Esophagus (tissue), 2 donors: ENCODE measurements at regions not wholly inside any gene's neighbourhood (a gene's known extent, or its start where the extent isn't known, plus 50 kb on each side); places are given as distances from the start of the nearest gene placed in this dataset.

ENCODE experiments used
- H3K27ac ChIP-seq, 2 donors: one replicate each; pipeline ENCODE4 v1.5.1; 2013; ENCODE audit warnings: low read depth in 2 of 2, mild to moderate bottlenecking in 2 of 2, inconsistent platforms in 1 of 2, low read length in 1 of 2, moderate library complexity in 1 of 2
- H3K27me3 ChIP-seq, 2 donors: one replicate each; pipeline ENCODE4 v1.6.1; 2013; ENCODE audit warnings: low read length in 2 of 2, control low read depth in 1 of 2, mild to moderate bottlenecking in 1 of 2; ENCODE audit not compliant: insufficient read depth in 2 of 2, control insufficient read depth in 1 of 2
- H3K36me3 ChIP-seq, 2 donors: one replicate each; pipeline ENCODE4 v1.6.1; 2013; ENCODE audit warnings: low read length in 1 of 2; ENCODE audit not compliant: control insufficient read depth in 2 of 2, insufficient read depth in 2 of 2
- H3K4me1 ChIP-seq, 2 donors: one replicate each; pipeline ENCODE4 v1.6.1; 2013; ENCODE audit warnings: low read length in 1 of 2; ENCODE audit not compliant: control insufficient read depth in 2 of 2, insufficient read depth in 2 of 2
- H3K4me3 ChIP-seq, 2 donors: one replicate each; pipeline ENCODE4 v1.5.1; 2013; ENCODE audit warnings: low read length in 2 of 2, mild to moderate bottlenecking in 2 of 2, low read depth in 1 of 2, moderate library complexity in 1 of 2
- H3K9me3 ChIP-seq, 2 donors: one replicate each; pipeline ENCODE4 v1.6.1; 2013; ENCODE audit warnings: mild to moderate bottlenecking in 2 of 2, low read depth in 1 of 2, low read length in 1 of 2, moderate library complexity in 1 of 2; ENCODE audit not compliant: control insufficient read depth in 2 of 2, insufficient read depth in 1 of 2
- WGBS, 2 donors: extraction: QIAGEN DNeasy Blood & Tissue Kit; methylation state at CpG; one replicate each; pipeline ENCODE4 v1.1.7; 2013; 5-methylcytosine and 5-hydroxymethylcytosine counted together
- donor health status: healthy with polysubstance abuse.
- donor health status: Bipolar disorder and iron deficiency.

DNA sequence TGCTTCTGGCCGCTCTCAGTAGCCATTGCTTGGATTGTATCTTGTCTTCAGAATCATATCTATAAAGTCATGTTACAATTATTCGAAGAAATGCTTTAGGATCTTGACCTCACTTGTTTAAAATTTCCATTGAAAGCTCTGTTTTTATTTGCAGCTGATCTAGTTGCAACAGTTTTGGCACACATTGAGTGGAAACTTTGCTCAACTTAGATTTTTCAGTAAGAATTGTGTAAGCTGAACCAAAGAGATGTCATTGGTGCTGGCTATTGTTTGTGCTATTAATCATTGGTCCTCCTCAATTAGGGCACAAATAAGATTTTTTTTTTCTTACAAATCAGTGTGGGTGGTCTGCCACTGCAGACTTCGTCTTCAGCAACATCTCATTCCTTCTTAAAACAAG is 649.2 kb downstream of the MMUT start:
- WGBS, 2 donors = 47 to 73% methylated on average over 3 of the region's 3 CpGs
- Histone ChIP-seq H3K27ac (no peak overlapping the region), H3K4me1 (no peaks in the 10 kb centered on the region), H3K36me3 (no peaks in the 10 kb centered on the region), H3K4me3 (no peak overlapping the region), H3K27me3 (no peaks in the 10 kb centered on the region), H3K9me3 (no peaks in the 10 kb centered on the region)

- no peaks in the 10 kb centered on the region for H3K27me3 ChIP-seq
- WGBS, 2 donors = 71 to 82% methylated on average over 2 of the region's 2 CpGs
Observed at GRCh38 chr6:48809700-48810099, 653.4 kb downstream of the MMUT start.

GRCh38 chr6:48809245-48809644 is 653.8 kb downstream of the MMUT start:
- no peaks in the 10 kb centered on the region for H3K4me1 ChIP-seq
- H3K27me3 ChIP-seq = no peaks in the 10 kb centered on the region
- no peak overlapping the region for H3K27ac ChIP-seq
- H3K4me3 ChIP-seq = no peak overlapping the region
- no peaks in the 10 kb centered on the region for H3K9me3 ChIP-seq
- no peaks in the 10 kb centered on the region for H3K36me3 ChIP-seq
- 42 to 54% methylated on average over 4 of the region's 4 CpGs for WGBS, 2 donors

More at GRCh38 chr6:48809700-48810099, 653.4 kb downstream of the MMUT start:
- Histone ChIP-seq H3K4me3 (no peak overlapping the region), H3K4me1 (no peaks in the 10 kb centered on the region), H3K27ac (no peak overlapping the region), H3K9me3 (no peaks in the 10 kb centered on the region), H3K36me3 (no peaks in the 10 kb centered on the region)

DNA sequence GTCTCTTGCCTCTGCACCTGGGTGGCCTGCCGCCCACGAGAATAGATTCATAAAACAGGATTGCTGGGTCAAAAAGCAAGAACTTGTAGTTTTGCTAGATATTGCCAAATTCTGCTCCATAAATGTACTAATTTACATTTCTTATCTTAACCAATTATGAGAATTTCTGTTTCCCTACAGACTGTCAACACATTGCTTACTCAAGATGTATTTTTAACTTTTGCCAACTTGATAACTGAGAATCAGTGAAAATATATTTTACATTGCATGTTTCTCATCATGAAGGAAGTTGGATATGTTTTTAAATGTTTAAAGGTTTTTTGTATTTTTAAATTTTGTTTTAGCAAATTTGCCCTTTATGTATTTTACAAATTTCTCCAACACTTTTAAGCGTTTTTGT is 664.8 kb downstream of the MMUT start:
- Histone ChIP-seq H3K9me3 (no peaks in the 10 kb centered on the region), H3K4me3 (no peak overlapping the region), H3K36me3 (no peaks in the 10 kb centered on the region), H3K27me3 (no peaks in the 10 kb centered on the region), H3K27ac (no peak overlapping the region), H3K4me1 (no peaks in the 10 kb centered on the region)
- WGBS, 2 donors = 88 to 92% methylated on average over 3 of the region's 3 CpGs

GRCh38 chr6:48782225-48782624 is 671.2 kb upstream of the PTCHD4 start:
- 69 to 81% methylated on average over 6 of the region's 6 CpGs for WGBS, 2 donors
- Histone ChIP-seq H3K4me3 (no peak overlapping the region), H3K9me3 (peaks cover 0 to 2% of the 10 kb centered on the region in 2 donors), H3K27ac (no peak overlapping the region), H3K27me3 (no peaks in the 10 kb centered on the region), H3K4me1 (no peaks in the 10 kb centered on the region), H3K36me3 (no peaks in the 10 kb centered on the region)

GRCh38 chr6:48777411-48777810 is 666.4 kb upstream of the PTCHD4 start:
- peaks cover 0 to 2% of the 10 kb centered on the region in 2 donors for H3K9me3 ChIP-seq
- no peak overlapping the region for H3K4me3 ChIP-seq
- H3K36me3 ChIP-seq = no peaks in the 10 kb centered on the region
- H3K27me3 ChIP-seq = no peaks in the 10 kb centered on the region
- no peak overlapping the region for H3K27ac ChIP-seq
- WGBS, 2 donors = 57 to 63% methylated on average over 3 of the region's 3 CpGs
- no peaks in the 10 kb centered on the region for H3K4me1 ChIP-seq

GRCh38 chr6:48775157-48775556 is 664.2 kb upstream of the PTCHD4 start:
- WGBS, 2 donors = 60 to 80% methylated on average over 3 of the region's 3 CpGs
- peaks cover 0 to 2% of the 10 kb centered on the region in 2 donors for H3K9me3 ChIP-seq
- no peaks in the 10 kb centered on the region for H3K27me3 ChIP-seq
- no peak overlapping the region for H3K4me3 ChIP-seq
- H3K4me1 ChIP-seq = no peaks in the 10 kb centered on the region
- no peaks in the 10 kb centered on the region for H3K36me3 ChIP-seq
- H3K27ac ChIP-seq = no peak overlapping the region

DNA sequence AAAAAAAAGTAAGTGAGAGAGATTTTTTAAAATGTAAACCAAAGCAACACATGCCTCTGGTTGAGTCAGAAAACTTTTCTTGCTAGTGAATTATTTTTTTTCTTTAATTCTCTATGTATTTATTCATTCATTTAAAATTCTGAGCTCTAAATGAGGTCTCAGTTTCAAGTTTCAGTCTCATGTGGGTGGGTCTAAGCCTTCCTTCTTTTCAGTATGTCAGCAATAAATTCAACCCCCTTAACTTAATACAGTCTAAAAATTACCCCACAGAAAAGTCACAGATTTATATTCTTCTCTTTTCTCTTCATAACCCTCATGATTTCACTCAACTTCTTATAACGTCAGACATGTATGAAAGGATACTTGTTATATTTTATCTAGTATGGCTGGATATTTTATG is 663.3 kb upstream of the PTCHD4 start:
- Histone ChIP-seq H3K4me1 (no peaks in the 10 kb centered on the region), H3K27ac (no peak overlapping the region), H3K36me3 (no peaks in the 10 kb centered on the region), H3K27me3 (no peaks in the 10 kb centered on the region), H3K9me3 (peaks cover 0 to 2% of the 10 kb centered on the region in 2 donors), H3K4me3 (no peak overlapping the region)
- 82 to 89% methylated on average over 1 of the region's 1 CpG for WGBS, 2 donors

- Histone ChIP-seq H3K27ac (peak overlapping the region in 1 of 2 donors; percentile 4), H3K9me3 (no peaks in the 10 kb centered on the region), H3K36me3 (no peaks in the 10 kb centered on the region), H3K27me3 (no peaks in the 10 kb centered on the region), H3K4me3 (no peak overlapping the region), H3K4me1 (no peaks in the 10 kb centered on the region)
- WGBS, 2 donors = 47 to 52% methylated on average over 3 of the region's 3 CpGs
Observed at GRCh38 chr6:48766349-48766748, 655.4 kb upstream of the PTCHD4 start.

GRCh38 chr6:48765352-48765961 is 654.5 kb upstream of the PTCHD4 start:
- no peak overlapping the region for H3K27ac ChIP-seq
- H3K36me3 ChIP-seq = no peaks in the 10 kb centered on the region
- no peaks in the 10 kb centered on the region for H3K27me3 ChIP-seq
- no peak overlapping the region for H3K4me3 ChIP-seq
- 12 to 16% methylated on average over 7 of the region's 7 CpGs for WGBS, 2 donors
- H3K9me3 ChIP-seq = no peaks in the 10 kb centered on the region
- H3K4me1 ChIP-seq = no peaks in the 10 kb centered on the region
